H1 (cell line): ENCODE measurements at regions not wholly inside any gene's neighbourhood (a gene's known extent, or its start where the extent isn't known, plus 50 kb on each side); places are given as distances from the start of the nearest gene placed in this dataset.

Experiments used
- CTCF ChIA-PET: fragments of 300-600 bp; sonication (Branson Sonifier 250); formaldehyde crosslinking; loops from one replicate; lab custom pipeline; 2021; ENCODE audit not compliant: partially characterized antibody; lab: Charles Lee
- POLR2A ChIA-PET: fragments of 300-600 bp; sonication (Branson Sonifier 250); formaldehyde crosslinking; loops from one replicate; lab custom pipeline; 2021; ENCODE audit warnings: inconsistent platforms; ENCODE audit not compliant: partially characterized antibody; lab: Charles Lee
- DNase-seq, 2 experiments: peaks; one replicate each; pipeline versions ENCODE4 v3.0.0 to v3.0.0-alpha.2; 2010 to 2022; ENCODE audit warnings: low spot score in 2 of 2, low read depth in 1 of 2, mixed read lengths in 1 of 2
- FAIRE-seq: peaks from 2 replicates; lab custom pipeline; 2011; peaks lifted over from hg19 to GRCh38; lab: Jason Lieb, UNC
- H2AFZ ChIP-seq: 2 replicates; pipeline ENCODE4 v1.8.1; 2012; ENCODE audit warnings: low read length, inconsistent platforms
- H2AK5ac ChIP-seq: 2 replicates; pipeline ENCODE4 v1.6.1; 2013; ENCODE audit warnings: low read depth, low read length
- H2BK120ac ChIP-seq: replicated peaks from 2 replicates; pipeline ENCODE3; 2013; ENCODE audit warnings: low read depth, low read length, inconsistent platforms
- H2BK12ac ChIP-seq: 2 replicates; pipeline ENCODE4 v1.6.1; 2013; ENCODE audit warnings: low read depth, low read length
- H2BK15ac ChIP-seq: 2 replicates; pipeline ENCODE4 v1.6.1; 2013; ENCODE audit warnings: low read length
- H2BK20ac ChIP-seq: 2 replicates; pipeline ENCODE4 v1.6.1; 2013; ENCODE audit warnings: low read length
- H2BK5ac ChIP-seq: 2 replicates; pipeline ENCODE4 v1.6.1; 2013; ENCODE audit warnings: low read depth, low read length
- H3K14ac ChIP-seq: 2 replicates; pipeline ENCODE4 v1.6.1; 2013; ENCODE audit warnings: inconsistent platforms; ENCODE audit not compliant: insufficient read length
- H3K18ac ChIP-seq: 2 replicates; pipeline ENCODE4 v1.6.1; 2013; ENCODE audit warnings: low read length; ENCODE audit errors: extremely low read depth
- H3K23ac ChIP-seq: 2 replicates; pipeline ENCODE4 v1.6.1; 2013; ENCODE audit warnings: inconsistent platforms; ENCODE audit not compliant: insufficient read length
- H3K23me2 ChIP-seq: 2 replicates; pipeline ENCODE4 v1.6.1; 2013; ENCODE audit warnings: low read depth, low read length
- H3K27ac ChIP-seq: 2 replicates; pipeline ENCODE4 v1.6.1; 2011; ENCODE audit warnings: low read depth, low read length, inconsistent platforms
- H3K27me3 ChIP-seq, 4 experiments: replicated peaks in 1 of 4; 1 replicate in 1 of 4; 2 replicates in 3 of 4; pipeline versions ENCODE4 v1.6.1 to v1.8.1; 2011 to 2013; ENCODE audit warnings: low read length in 3 of 4, mild to moderate bottlenecking in 3 of 4, inconsistent platforms in 2 of 4, mixed read lengths in 2 of 4, moderate library complexity in 1 of 4; ENCODE audit not compliant: control insufficient read depth in 3 of 4, insufficient read depth in 3 of 4; ENCODE audit errors: extremely low read depth in 1 of 4
- H3K36me3 ChIP-seq, 4 experiments: 2 replicates each; pipeline versions ENCODE4 v1.6.1 to v1.8.1; 2011 to 2013; ENCODE audit warnings: mild to moderate bottlenecking in 4 of 4, low read length in 3 of 4, moderate library complexity in 2 of 4, control low read depth in 1 of 4, inconsistent platforms in 1 of 4; ENCODE audit not compliant: insufficient read depth in 4 of 4, control insufficient read depth in 2 of 4
- H3K4ac ChIP-seq: replicated peaks from 2 replicates; pipeline ENCODE3; 2013; ENCODE audit warnings: low read length, low read depth, mixed read lengths, inconsistent platforms; ENCODE audit not compliant: insufficient read length
- H3K4me1 ChIP-seq, 4 experiments: replicated peaks in 1 of 4; 1 replicate in 1 of 4; 2 replicates in 3 of 4; pipeline versions ENCODE4 v1.6.1 to v1.8.1; 2011 to 2013; ENCODE audit warnings: low read length in 3 of 4, inconsistent platforms in 2 of 4, mixed read lengths in 1 of 4; ENCODE audit not compliant: insufficient read depth in 4 of 4, control insufficient read depth in 3 of 4
- H3K4me2 ChIP-seq, 2 experiments: 2 replicates each; pipeline versions ENCODE4 v1.6.1 to v1.8.1; 2011 to 2013; ENCODE audit warnings: low read depth in 2 of 2, low read length in 2 of 2, control low read depth in 1 of 2, inconsistent platforms in 1 of 2, mild to moderate bottlenecking in 1 of 2; ENCODE audit not compliant: insufficient read depth in 1 of 2
- H3K4me3 ChIP-seq, 4 experiments: fragments of 200-600, 300-600 bp in 1 of 4; sonication (generic), shearing (Covaris generic), sonication (Bioruptor Twin) in 1 of 4; 2 replicates each; pipeline versions ENCODE4 v1.5.1 to v1.8.1; 2011 to 2016; ENCODE audit warnings: low read length in 4 of 4, low read depth in 3 of 4, control low read depth in 2 of 4, inconsistent platforms in 2 of 4, mild to moderate bottlenecking in 2 of 4, mixed read lengths in 1 of 4, moderate library complexity in 1 of 4; ENCODE audit not compliant: insufficient read depth in 2 of 4; ENCODE audit errors: extremely low read depth in 1 of 4
- H3K56ac ChIP-seq: replicated peaks from 2 replicates; pipeline ENCODE3; 2013; ENCODE audit warnings: low read depth, mild to moderate bottlenecking, mixed read lengths, low read length, inconsistent platforms; ENCODE audit not compliant: insufficient read length
- H3K79me1 ChIP-seq: 2 replicates; pipeline ENCODE4 v1.6.1; 2013; ENCODE audit warnings: low read depth, low read length, control low read depth
- H3K79me2 ChIP-seq, 2 experiments: 2 replicates each; pipeline versions ENCODE4 v1.6.1 to v1.8.1; 2012 to 2013; ENCODE audit warnings: low read length in 2 of 2, mild to moderate bottlenecking in 2 of 2, inconsistent platforms in 1 of 2; ENCODE audit not compliant: insufficient read depth in 2 of 2, control insufficient read depth in 1 of 2
- H3K9ac ChIP-seq, 4 experiments: replicated peaks in 1 of 4; 1 replicate in 1 of 4; 2 replicates in 3 of 4; pipeline versions ENCODE4 v1.6.1 to v1.8.1; 2011 to 2013; ENCODE audit warnings: low read depth in 3 of 4, low read length in 3 of 4, control low read depth in 2 of 4, mild to moderate bottlenecking in 2 of 4, moderate library complexity in 2 of 4, inconsistent platforms in 1 of 4; ENCODE audit errors: extremely low read depth in 1 of 4
- H3K9me3 ChIP-seq, 2 experiments: 2 replicates each; pipeline versions ENCODE4 v1.6.1 to v1.8.1; 2012 to 2013; ENCODE audit warnings: mild to moderate bottlenecking in 2 of 2, moderate library complexity in 2 of 2, control low read depth in 1 of 2, inconsistent platforms in 1 of 2, low read depth in 1 of 2, low read length in 1 of 2, mixed read lengths in 1 of 2; ENCODE audit not compliant: insufficient read depth in 2 of 2
- H4K20me1 ChIP-seq, 2 experiments: replicated peaks in 1 of 2; 2 replicates each; pipeline versions ENCODE3 to v1.8.1; 2011 to 2013; ENCODE audit warnings: inconsistent platforms in 2 of 2, low read length in 2 of 2, mild to moderate bottlenecking in 1 of 2; ENCODE audit not compliant: insufficient read depth in 2 of 2, control insufficient read depth in 1 of 2
- H4K5ac ChIP-seq: 2 replicates; pipeline ENCODE4 v1.6.1; 2013; ENCODE audit warnings: low read length, low read depth, mixed read lengths, inconsistent platforms; ENCODE audit not compliant: insufficient read length
- H4K8ac ChIP-seq: 2 replicates; pipeline ENCODE4 v1.8.0; 2013; ENCODE audit warnings: mild to moderate bottlenecking, moderate library complexity, low read length, inconsistent platforms; ENCODE audit not compliant: insufficient read depth; ENCODE audit errors: extremely low read depth
- H4K91ac ChIP-seq: replicated peaks from 2 replicates; pipeline ENCODE3; 2013; ENCODE audit warnings: low read length, mixed read lengths, inconsistent platforms; ENCODE audit not compliant: insufficient read length
- NANOG ChIP-seq: IDR thresholded peaks from 2 replicates; pipeline ENCODE4 v1.6.1; 2011; ENCODE audit warnings: low read length, low read depth, mild to moderate bottlenecking, inconsistent platforms; ENCODE audit not compliant: insufficient read depth, poor library complexity, severe bottlenecking
- POU5F1 ChIP-seq: IDR thresholded peaks from 2 replicates; pipeline ENCODE4 v1.6.1; 2011; ENCODE audit warnings: low read depth, mild to moderate bottlenecking, low read length, moderate library complexity
- SRF ChIP-seq: IDR thresholded peaks from 2 replicates; pipeline ENCODE4 v1.6.1; 2011; ENCODE audit warnings: mild to moderate bottlenecking, low read depth, low read length, moderate library complexity
- TCF12 ChIP-seq: IDR thresholded peaks from 2 replicates; pipeline ENCODE4 v1.6.1; 2011; ENCODE audit warnings: low read depth, mild to moderate bottlenecking, low read length
- TEAD4 ChIP-seq: IDR thresholded peaks from 2 replicates; pipeline ENCODE4 v1.6.1; 2012; ENCODE audit warnings: low read depth, low read length, inconsistent platforms, mixed read lengths
- WGBS, 2 experiments: shearing (Covaris generic) in 1 of 2; methylation state at CpG; one replicate each; pipeline versions ENCODE4 v1.1.6 to v1.1.7; 2013 to 2015; ENCODE audit warnings: low lambda C conversion rate in 2 of 2, mixed read lengths in 2 of 2, inconsistent platforms in 1 of 2, low coverage in 1 of 2, missing lambda C conversion rate in 1 of 2; ENCODE audit not compliant: insufficient replicate concordance in 2 of 2, insufficient coverage in 1 of 2, insufficient read length in 1 of 2; ENCODE audit errors: extremely low coverage in 1 of 2, missing lambda C conversion rate in 1 of 2; 5-methylcytosine and 5-hydroxymethylcytosine counted together

- Histone ChIP-seq H4K5ac (no peak overlapping the region), H2AFZ (no peak overlapping the region), H3K18ac (no peak overlapping the region; the same call in 1 of the 2 replicates), H2BK5ac (no peak overlapping the region), H3K27ac (no peak overlapping the region), H3K9me3 (no peaks in the 10 kb centered on the region), H3K23me2 (no peaks in the 10 kb centered on the region), H3K4ac (no peak overlapping the region), H3K14ac (no peak overlapping the region), H2AK5ac (0 out of 2 replicates have a peak overlapping the region, but pooled peaks have one; percentile 17), H3K27me3 (no peaks in the 10 kb centered on the region), H3K56ac (no peak overlapping the region), H2BK120ac (peak overlapping the region; percentile 70), H3K4me1 (peaks cover 0 to 7% (median 2%) of the 10 kb centered on the region in 4 experiments; a peak in 4 of 7 replicates), H3K79me2 (no peaks in the 10 kb centered on the region), H4K8ac (no peak overlapping the region), H3K9ac (no peak overlapping the region), H2BK15ac (no peak overlapping the region), H3K79me1 (no peaks in the 10 kb centered on the region), H3K36me3 (no peaks in the 10 kb centered on the region), H2BK20ac (no peak overlapping the region), H4K20me1 (no peaks in the 10 kb centered on the region), H2BK12ac (no peak overlapping the region), H3K4me3 (peak overlapping the region in 1 of 4 experiments; percentile 13; a peak in 1 of 8 replicates), H4K91ac (no peak overlapping the region), H3K4me2 (peak overlapping the region; percentile 36 to 55; a peak in 3 of 4 replicates), H3K23ac (no peak overlapping the region)
- POLR2A ChIA-PET = no interaction called here
- FAIRE-seq (no peak), DNase-seq (no peak)
- TF ChIP-seq POU5F1 (0 out of 2 replicates have a peak, but pooled peaks have one; percentile 25), SRF (no peak), NANOG (peak; percentile 37), TCF12 (no peak), TEAD4 (0 out of 2 replicates have a peak, but pooled peaks have one; percentile 36)
- 13% methylated on average over 1 of the region's 1 CpG; no CpG with 5 or more reads in 1 of the 2 experiments for whole genome bisulfite sequencing, 2 experiments
- CTCF ChIA-PET = interaction anchor here (1.0 kb wide), 1 partner anchor 95 kb away, joined by 3 read pairs; no protein-coding TSS in a partner anchor
Measured at GRCh38 chr5:91727463-91727862, 344.3 kb upstream of the ARRDC3 start.
